Coronary artery (tissue), 2 donors: ENCODE measurements at regions not wholly inside any gene's neighbourhood (a gene's known extent, or its start where the extent isn't known, plus 50 kb on each side); places are given as distances from the start of the nearest gene placed in this dataset.
A peak's percentile ranks its signal among the peaks of the same experiment; 100 is the strongest.

Source experiments
- DNase-seq: peaks from one replicate; pipeline ENCODE4 v3.0.0-alpha.2; 2017; ENCODE audit warnings: low spot score
- H3K27ac ChIP-seq, 2 donors: fragments of 200-600 bp; sonication (generic); one replicate each; pipeline ENCODE4 v1.5.1; 2016 to 2019
- H3K4me3 ChIP-seq: fragments of 200-600 bp; sonication (generic); 2 replicates; pipeline ENCODE4 v1.5.1; 2016; ENCODE audit warnings: mild to moderate bottlenecking, moderate library complexity
- TF ChIP-seq, protein P1 (sequence below): fragments of 200-600 bp; sonication (generic); IDR thresholded peaks from one replicate; pipeline ENCODE4 v1.5.1; 2019; ENCODE audit warnings: antibody characterized with exemption

DNA sequence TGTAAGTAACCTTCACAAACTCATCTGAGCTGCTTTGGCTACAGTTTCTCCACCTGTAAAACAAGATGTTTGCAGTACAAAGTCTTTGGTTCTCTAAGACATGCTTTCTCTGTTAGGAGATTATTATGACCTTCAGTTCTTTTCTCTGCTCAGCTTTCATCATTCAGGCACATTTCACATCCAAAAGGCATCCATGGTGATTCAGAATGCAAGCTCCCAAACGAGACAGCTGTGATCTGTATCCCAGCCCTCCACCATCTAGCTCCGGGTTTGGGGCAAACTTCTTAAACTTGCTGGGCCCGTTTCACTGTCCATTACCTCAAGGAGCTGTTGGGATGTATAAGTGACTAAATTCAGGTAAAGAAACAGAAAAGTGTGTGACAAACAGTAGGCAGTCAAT is 95.8 kb upstream of the COL1A2 start:
- H3K27ac ChIP-seq, result peak overlapping the region; percentile 83 to 93

DNA sequence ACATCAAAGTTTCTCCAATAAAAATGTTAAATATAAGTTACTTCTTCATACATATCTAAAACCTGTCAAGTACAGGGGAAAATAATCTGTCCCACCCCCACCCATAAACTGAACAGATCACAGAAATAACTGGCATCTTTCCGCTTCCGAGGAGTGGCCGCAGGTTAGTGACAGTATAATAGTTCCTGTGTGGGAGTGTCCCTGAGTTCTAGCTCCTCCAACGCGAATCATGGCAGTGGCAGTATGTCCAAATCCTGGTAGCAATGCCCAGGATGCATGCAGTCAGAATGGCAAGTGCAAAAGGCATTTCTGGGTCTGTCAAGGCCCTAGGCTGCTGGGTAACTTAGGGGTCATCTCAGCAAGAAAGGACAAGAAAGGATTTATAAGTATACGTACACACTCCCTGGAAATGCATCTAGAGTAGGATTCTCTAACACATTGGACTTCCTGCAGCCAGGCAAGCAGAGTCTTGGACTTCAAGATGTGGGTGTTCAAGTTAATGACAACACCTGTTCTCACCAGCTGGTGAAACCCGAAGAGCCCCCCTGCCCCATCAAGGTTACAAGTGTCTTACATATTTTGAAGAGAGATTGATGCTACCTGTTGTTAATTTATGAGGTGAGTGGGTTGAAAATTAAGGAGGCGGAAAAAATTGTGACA is 94.4 kb upstream of the COL1A2 start:
- TF ChIP-seq, protein P1, sequence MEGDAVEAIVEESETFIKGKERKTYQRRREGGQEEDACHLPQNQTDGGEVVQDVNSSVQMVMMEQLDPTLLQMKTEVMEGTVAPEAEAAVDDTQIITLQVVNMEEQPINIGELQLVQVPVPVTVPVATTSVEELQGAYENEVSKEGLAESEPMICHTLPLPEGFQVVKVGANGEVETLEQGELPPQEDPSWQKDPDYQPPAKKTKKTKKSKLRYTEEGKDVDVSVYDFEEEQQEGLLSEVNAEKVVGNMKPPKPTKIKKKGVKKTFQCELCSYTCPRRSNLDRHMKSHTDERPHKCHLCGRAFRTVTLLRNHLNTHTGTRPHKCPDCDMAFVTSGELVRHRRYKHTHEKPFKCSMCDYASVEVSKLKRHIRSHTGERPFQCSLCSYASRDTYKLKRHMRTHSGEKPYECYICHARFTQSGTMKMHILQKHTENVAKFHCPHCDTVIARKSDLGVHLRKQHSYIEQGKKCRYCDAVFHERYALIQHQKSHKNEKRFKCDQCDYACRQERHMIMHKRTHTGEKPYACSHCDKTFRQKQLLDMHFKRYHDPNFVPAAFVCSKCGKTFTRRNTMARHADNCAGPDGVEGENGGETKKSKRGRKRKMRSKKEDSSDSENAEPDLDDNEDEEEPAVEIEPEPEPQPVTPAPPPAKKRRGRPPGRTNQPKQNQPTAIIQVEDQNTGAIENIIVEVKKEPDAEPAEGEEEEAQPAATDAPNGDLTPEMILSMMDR, result no peak
- peak overlapping the region; percentile 83 to 93 for H3K27ac ChIP-seq

More for the DNA sequence above, 95.8 kb upstream of the COL1A2 start:
- no peak overlapping the region for H3K4me3 ChIP-seq
- no peak for DNase-seq
- TF ChIP-seq, protein P1, result no peak

DNA sequence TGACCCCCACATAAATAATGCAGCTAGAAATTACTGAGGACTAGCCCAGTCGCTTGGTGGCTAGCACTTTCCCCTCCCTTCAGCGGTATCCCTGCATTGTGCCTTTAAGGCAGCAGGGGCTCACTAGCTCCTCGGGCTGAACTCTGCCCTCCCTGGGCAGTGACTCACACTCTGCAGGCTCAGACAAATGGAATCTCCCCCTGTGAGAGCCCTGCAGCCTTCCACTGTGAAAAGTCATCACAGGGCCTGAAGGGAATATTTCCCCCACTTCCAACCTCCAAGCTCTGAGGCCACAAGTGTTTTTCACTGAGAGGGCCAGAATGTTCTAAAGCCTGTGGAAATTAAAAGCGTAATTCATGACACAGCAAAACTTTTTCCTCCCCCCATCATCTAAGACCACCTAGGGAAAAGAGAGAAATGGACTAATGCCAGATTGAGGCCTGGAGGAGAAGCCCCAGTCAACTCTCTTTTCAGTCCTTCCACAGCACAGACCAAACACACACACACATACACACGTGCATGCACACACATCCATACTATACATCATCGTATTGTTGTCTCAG is 93.6 kb upstream of the COL1A2 start:
- DNase-seq, result peak; percentile 93
- Histone ChIP-seq H3K27ac (peak overlapping the region; percentile 83 to 93), H3K4me3 (peak overlapping the region; percentile 39)
- TF ChIP-seq, protein P1, result no peak

More for the DNA sequence above, 94.4 kb upstream of the COL1A2 start:
- H3K4me3 ChIP-seq, result peak overlapping the region; percentile 39
- no peak for DNase-seq

DNA sequence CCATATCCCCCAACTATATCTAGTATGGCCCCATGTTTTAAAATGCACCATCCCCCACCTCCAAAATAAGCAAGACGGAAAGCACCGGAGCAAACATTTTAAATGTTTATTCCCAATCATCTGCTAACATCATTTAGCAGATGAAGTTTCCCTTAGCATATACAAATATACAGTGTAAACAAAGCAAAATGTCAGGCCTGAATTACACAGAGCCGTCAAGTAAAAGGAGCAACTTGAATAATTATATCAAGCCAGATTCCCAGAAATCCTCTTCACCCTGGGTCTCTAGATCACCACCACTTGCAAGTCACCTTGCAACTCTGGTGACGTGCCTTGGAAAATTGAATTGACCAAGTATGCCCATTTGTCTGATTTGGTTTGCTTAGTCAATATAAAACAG is 91.6 kb upstream of the COL1A2 start:
- peak overlapping the region; percentile 10 for H3K4me3 ChIP-seq
- DNase-seq, result no peak
- peak overlapping the region; percentile 83 to 93 for H3K27ac ChIP-seq
- TF ChIP-seq, protein P1, result no peak

DNA sequence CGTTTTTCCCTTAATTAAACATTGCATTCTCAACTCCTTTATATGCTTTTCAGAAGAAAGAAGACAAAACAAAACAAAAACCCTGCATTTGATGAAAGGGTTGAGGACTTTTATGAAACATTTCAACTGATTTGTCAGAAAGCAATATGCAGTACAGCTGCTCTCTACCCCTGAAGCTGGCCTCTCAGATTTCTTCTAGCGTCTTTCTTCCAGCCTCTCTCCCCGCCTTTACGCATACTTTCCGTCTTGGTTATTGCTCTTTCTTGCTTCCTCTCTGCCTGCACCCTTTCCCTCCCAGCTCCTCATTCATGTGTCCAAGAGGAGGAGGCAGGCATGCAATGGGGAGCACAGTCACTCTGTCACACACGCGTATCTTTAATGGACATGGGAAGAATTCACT is 91.0 kb upstream of the COL1A2 start:
- Histone ChIP-seq H3K4me3 (peak overlapping the region; percentile 10), H3K27ac (peak overlapping the region; percentile 83 to 93)
- no peak for DNase-seq
- TF ChIP-seq, protein P1, result no peak

DNA sequence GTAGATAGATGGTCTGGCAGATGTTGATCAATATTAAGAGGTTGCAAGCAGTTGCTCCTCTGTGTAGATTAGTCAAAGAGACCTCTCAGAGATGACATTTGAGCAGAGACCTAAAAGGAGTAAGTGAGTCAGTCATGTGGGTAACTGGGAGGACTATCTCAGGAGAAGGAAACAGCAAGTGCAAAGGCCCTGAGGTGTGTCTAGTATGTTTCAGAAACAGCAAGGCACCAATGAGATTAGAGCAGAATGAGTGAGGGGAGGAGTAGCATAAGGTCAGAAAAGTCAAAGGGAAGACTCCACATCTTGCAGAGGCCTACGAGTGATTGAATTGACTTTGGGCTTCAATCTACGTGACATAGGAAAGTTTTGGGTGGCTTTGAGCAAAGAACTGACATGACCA is 89.8 kb upstream of the COL1A2 start:
- Histone ChIP-seq H3K27ac (peak overlapping the region in 1 of 2 donors; percentile 93), H3K4me3 (no peak overlapping the region)
- TF ChIP-seq, protein P1, result no peak
- no peak for DNase-seq

DNA sequence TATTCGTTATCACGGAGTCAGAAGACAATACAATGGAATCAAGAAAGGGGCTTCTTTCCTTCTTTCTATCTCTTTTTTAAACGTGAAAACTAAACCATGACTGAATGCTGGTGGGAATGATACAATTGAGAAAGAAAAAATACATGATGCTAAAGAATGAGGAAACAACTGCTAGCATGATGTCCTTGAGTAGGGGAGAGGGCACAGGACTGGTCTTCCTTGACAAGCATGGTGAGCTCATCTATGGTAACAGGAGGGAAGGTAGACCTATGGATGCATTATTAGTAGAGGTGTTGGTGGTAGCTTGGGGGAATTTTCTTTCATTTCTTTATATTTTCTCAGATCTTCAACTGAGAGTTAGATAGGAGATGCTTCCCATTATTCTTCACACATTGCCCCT is 88.9 kb upstream of the COL1A2 start:
- TF ChIP-seq, protein P1, result no peak
- DNase-seq, result no peak
- H3K4me3 ChIP-seq, result no peak overlapping the region
- no peak overlapping the region for H3K27ac ChIP-seq
